ELF-1 (cell line): ENCODE measurements at regions not wholly inside any gene's neighbourhood (a gene's known extent, or its start where the extent isn't known, plus 50 kb on each side); places are given as distances from the start of the nearest gene placed in this dataset.

Experiments
- DNase-seq: peaks from one replicate; pipeline ENCODE4 v3.0.0-alpha.2; 2016; ENCODE audit warnings: low read depth, low spot score

DNA sequence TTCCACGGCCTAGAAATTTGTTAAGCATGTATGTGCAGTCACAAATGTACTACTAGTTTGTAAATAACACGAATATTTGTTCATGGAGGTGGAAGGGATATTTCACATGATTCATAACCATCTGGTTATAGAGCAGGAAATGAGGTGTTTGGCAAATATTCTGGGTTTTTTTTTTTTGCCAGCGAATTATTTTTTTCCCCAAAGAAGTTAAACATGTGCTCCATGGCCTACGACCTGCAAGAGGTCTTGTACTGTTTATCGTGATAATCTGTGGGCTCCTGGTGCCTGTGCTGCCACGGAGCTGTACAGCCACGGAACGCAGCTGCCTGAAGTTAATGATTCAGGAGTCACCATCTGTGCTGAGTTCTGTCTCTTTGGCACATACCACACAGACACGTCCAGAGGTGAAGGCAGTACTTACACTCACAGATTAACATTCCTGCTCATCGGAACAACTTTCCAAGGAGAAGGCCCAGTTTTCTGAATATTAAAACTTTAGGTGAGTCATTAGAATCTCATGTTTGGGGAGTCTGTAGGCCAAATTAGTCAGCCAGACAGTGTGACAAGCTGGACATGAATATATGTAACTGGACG lies 156.3 kb downstream of the TMX1 start:
- DNase-seq, result no peak

DNA sequence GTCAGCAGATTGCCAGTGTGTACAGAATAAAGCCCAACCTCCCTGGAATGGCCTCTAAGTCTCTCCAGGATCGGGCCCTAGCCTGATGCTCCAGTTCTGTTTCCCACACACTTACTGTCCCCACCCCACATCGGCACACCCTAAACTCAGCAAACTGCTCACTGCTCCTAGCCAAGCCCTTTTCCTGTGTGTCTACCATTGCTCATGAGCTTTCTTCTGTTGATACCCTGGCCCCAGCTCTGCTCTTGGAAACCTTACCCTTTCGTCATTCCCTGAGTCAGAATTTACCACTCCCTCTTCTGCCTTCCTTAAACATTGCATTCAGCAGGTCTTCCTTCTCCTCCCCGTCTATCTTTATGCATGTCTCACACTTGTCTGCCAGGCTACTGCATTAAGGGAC lies 158.9 kb downstream of the TMX1 start:
- no peak for DNase-seq

DNA sequence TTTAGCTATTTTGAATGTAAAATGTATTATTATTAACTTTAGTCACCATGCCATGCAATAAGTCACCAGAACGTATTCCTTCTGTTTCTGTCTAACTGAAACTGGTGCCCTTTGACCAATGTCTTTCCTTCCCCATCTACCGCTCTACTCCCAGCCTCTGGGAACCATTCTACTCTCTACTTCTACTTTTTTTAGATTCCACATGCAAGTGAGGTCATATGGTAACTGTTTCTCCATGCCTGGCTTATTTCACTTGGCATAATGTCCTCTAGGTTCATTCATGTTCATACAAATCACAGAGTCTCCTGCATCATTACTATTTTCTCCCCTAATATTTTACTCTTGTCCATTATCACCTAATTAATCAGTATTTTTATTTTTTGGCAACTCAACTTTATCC lies 160.1 kb downstream of the TMX1 start:
- DNase-seq, result no peak

DNA sequence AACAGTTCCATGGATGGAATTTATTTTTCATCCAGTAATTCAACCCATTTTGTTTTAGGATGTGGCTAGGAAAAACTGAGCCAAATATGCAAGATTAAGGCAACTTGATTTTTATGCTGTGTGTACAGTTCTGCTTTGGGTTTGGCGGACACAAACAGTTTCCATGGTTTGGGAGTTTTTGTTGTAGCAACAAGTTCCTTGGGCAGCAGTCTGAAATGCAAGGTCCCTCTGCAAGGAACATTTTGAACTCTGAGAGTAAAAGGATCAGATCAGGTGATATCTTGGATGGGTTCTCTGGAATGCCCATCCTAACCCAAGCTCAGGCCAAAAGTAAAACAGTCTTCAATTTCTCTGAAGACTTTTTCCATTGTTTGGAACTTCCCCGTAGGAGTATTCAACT lies 161.2 kb downstream of the TMX1 start:
- no peak for DNase-seq

DNA sequence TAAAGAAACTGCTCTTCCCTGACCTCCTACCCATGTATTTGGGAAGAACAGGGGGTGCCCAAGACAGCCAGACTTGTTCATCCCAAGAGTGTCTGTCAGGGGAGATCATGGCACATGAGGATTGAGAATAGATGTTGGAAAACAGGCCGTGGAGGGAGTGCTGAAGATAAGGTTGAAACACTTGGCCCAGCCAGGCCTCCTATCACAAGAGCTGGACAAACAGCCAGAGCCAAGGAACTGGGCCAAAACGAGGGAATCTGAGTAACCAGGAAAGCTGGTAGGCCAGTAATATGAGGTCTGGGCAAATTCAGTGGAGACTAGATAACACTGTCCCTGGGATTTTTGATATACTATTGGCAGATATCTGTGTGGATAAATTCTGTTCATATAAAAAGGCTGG lies 161.7 kb downstream of the TMX1 start:
- no peak for DNase-seq

DNA sequence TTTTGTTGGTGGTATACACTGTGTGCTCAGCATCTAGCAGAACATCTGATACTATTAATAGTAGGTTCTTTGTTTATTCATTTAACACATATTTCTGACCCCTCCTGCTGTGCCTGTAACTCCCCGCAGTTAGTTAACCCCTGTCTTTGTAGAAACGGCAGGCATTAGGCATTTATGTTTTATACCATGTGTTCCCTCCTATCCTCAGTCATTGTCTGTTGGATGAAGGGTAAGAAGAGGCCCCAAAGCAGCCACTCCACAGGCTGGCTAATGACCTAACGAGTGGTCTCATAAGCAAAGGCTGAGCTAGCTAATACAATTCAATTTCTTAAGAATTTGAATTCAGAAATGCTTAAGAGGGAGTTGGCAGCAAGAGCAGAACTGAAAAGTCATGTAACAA lies 170.8 kb downstream of the TMX1 start:
- no peak for DNase-seq

DNA sequence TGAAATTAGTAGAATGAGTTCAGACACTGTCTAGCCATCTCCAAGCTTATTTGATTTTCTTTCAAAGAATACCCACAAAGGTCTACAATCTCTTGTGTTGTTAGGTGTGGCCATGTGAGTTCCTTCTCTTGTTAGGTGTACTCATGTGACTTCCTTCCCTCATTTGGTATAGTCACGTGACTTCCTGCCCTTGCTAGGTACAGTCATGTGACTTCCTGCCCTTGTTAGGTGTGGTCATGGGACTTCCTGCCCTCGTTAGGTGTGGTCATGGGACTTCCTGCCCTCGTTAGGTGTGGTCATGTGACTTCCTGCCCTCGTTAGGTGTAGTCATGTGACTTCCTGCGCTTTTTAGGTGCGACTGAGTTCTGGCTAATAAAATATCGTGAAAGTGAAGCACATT lies 179.6 kb downstream of the TMX1 start:
- DNase-seq, result no peak

DNA sequence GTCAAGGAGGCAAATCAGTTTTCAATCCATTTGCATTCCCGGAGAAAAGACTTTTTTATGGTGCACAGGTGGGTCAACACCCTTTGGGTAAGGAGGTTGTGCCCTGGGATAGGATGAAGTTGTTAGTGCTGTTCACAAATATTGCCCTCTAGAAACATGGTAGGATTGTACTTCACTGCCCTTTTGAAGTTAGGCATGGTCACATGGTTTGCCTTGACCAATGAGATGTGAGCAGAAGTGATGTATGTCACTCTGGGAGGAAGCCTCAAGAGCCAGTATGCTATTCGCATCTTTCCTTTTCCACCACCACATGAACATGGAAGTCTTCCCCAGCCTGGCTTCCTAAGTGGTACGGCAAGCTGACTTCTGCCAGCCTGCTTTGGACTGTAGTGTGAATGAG lies 182.7 kb downstream of the TMX1 start:
- DNase-seq, result no peak

DNA sequence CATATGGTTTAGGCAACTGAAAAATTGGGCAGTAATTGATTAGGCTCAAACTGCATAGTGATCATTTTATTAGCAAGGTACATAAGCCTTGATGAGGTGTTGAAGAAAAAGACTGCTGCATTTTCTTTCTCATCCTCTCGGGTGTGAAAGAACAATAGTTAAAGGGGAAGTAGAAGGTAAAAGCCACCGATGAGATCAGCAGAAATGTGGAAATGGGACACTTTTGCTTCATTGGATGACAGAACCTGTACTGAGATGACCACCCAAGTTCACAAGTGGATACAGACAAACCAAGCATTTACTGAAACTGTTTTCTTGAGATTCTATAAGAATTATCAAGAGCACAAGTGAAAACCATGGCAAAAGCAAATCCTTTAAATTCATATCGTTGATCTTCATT lies 184.0 kb downstream of the TMX1 start:
- no peak for DNase-seq

DNA sequence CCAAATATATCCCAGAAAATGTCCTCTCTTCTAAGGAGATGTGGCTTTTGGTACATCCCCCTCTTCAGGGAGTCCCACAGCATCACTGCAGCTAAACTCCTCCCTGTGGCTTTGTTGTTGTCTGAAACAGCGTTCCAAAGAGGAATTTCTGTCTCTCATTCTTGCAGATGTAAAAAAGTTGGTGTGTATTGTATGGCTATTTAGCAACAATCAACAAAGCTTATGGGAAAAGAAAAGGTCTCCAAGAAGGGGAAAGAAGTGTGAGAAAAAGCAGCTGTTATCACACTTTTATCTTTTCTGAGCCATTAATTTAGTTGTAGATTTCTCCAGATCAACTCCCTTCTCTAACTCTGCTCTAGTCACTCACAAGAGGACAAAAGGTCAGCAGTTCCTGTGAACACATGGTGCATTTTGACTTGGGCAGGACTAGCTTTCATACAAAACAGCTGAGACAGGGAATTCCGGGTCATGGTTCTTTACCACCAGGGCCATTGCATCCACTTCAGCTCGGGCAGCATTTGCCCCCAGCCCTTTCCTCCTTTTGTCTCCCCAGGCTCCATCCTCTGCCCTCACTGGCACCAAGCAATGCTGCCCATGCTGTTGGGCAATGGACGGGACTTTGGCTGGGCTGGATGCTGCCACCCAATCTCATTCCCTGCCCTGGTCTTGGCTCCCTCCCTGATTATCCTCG lies 184.7 kb downstream of the TMX1 start:
- DNase-seq, result no peak

DNA sequence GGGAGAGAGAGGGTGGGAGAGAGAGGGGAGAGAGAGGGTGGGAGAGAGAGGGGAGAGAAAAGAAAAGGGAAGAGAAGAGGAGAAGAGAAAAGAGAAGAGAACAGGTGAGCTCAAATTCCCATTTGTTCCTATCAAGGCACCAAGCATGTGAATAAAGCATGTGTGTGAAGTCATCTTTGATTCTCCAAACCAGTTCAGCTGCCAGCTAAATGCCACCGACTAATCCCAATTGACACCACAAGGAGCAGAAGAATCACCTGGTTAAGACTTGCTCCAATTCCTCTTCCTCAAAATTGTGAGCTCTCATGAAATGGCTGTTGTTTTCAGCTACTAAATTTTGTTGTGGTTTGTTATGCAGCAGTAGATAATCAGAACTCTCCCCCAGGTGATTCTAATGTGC lies 188.9 kb downstream of the TMX1 start:
- DNase-seq, result no peak

DNA sequence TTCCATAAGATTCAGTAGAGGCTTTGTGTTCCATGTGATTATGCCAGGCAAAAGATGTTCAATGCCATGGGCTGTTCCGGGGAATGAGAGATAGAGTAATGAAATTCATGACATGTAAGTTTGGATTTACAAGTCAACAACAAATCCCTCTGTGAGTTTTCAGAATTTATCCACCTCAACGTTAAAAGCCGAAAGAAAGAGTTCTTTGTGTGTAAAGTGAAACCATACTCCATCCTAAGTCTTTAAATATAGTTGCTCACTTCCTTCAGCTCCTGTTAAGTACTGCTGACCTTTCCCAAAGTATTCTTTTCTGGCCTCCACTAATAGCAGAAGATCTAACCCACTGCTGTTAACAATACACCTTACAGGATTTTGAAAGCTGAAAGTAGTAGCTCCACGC lies 190.0 kb downstream of the TMX1 start:
- DNase-seq, result no peak

DNA sequence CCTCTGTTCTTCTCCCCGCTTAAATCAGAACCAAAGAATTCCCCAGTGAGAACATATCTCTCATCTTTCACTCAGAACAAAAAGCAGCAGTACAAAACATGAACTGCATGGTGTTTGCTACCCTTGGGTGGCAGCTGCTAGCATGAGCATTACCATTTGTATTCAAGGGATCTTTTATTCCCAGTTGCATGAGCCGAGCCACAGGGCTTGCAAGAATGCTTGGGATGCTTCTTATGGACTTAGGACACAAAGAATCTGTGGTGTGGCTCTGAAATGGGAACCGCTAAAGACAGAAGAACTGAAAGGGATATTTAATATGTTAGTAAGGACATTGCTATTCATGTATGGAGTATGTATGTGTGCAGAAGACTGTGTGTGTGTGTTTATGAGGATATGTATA lies 190.6 kb downstream of the TMX1 start:
- no peak for DNase-seq

DNA sequence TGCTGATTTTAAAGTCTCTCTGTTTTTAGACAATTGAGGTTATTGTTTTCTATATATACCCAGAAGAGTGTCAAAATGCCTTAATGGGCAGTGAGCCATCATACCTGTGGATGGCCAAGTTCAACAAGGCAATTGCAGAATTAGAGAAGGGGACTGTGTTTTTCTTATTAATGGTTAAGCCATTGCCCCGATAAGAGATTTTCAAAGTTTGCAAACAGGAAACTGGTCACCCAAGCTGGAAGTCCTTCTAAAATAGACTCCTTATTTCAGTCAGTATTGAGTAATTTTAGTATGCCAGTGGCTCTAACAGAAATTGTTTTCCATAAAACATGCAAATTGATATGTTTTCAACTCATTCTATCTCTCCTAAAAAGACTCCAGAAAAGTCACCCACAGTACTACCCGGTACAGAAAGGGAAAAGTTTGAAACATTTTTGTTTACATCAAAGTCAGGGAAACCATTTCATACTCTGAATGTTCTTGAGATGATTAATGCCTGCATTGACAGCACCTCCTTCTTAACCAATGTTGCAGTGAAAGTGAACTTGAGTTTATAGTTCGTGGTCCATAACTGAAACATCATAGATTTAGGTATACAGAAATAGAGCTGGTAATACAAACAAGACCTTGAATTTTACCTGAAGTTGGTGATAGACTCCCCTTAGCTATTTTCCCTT lies 191.1 kb downstream of the TMX1 start:
- DNase-seq, result no peak

DNA sequence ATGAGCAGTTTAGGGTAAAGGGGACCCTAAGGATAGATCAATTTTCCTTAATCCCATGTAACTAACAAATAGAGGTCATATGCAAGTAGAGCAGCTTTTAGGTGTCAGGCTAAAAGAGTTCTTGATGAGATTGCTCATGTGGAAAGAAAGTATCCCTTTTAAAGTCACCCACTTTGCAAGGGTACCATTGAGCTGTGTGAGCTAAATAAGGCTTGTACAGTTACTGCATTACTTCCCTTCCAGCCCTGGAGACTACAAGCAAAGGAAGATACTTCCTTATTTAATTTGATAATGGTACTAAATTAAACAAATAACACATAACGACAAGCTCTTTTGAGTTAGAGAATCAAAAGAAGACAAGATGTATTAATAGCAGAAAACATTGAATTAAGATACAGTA lies 191.7 kb downstream of the TMX1 start:
- DNase-seq, result no peak

DNA sequence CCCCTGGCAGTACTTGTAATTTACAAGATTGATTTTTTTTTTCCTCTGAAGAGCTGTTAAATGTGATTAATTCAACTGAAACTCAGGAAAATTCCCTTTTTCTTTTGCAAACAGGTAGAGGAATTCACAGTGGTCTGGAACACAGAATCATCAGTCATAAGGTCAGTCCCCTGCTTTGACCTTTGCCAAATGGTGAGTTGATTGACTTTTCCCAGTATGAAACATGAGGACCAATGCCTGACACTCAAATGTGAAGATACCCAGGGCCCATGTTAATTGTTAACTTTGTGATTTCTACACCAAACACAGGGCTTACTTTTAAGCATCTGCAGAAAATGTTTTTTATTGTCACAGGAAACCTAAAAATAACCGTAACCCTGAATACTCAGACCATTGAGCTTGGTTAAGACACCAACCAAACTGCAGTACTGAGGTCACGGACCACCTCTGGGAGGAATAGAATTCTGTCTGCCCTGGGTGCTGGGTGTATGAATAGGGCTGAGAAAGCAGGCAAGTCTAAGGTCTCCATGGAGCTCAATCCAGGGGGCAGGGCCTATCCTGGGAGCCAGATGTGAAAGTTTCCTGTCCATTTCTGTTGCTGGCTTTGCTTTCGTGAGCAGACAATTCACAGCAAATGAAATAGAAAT lies 192.4 kb downstream of the TMX1 start:
- no peak for DNase-seq

DNA sequence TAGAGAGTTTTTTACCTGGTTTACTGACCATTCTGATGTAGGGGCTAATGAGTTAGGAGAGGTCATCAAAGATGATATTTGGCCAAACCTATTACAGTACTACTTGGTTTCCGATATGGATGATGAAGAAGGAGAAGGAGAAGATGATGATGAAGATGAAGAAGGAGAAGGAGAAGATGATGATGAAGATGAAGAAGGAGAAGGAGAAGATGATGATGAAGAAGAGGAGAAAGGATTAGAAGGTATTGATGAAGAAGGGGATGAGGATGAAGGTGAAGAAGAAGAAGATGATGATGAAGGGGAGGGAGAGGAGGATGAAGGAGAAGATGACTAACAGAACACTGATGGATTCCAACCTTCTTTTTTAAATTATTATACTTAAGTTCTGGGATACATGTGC lies 196.6 kb downstream of the TMX1 start:
- DNase-seq, result no peak

DNA sequence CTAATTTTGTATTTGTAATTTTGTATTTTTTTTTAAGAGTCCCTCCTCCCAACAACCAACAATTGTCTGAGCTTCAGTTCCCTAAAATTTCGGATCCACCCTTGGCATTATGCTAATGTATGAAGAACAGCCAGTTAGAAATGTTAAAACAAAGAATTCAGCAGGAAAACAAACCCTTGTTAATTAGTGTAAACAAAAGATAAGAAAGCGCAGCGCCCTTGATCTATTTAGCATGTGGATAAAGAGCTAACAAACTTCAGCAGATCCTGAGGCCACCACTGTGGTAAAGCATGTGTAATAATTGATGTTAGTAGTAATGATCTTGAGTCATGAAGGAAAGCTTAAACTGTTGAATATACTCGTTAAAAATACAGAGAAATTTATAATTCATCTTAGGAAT lies 199.8 kb downstream of the TMX1 start:
- DNase-seq, result no peak

DNA sequence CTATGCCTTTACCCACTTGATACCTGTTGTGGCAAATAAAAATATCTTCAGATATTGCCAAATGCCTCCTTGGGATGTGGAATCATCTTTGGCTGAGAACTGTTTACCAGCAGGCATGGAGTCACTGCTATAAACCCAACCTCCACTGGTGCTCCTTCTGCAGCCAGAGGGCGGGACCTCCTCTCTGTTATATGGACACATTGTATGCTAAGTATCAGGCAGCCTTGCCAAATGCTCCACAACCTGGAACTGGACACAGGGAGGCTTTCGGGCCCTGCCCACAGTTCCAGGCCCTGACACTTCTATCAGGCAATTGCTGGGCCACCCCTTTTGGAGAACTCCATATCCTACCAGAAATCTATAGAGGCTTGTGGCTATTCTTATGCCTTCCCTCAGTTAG lies 201.0 kb downstream of the TMX1 start:
- no peak for DNase-seq

DNA sequence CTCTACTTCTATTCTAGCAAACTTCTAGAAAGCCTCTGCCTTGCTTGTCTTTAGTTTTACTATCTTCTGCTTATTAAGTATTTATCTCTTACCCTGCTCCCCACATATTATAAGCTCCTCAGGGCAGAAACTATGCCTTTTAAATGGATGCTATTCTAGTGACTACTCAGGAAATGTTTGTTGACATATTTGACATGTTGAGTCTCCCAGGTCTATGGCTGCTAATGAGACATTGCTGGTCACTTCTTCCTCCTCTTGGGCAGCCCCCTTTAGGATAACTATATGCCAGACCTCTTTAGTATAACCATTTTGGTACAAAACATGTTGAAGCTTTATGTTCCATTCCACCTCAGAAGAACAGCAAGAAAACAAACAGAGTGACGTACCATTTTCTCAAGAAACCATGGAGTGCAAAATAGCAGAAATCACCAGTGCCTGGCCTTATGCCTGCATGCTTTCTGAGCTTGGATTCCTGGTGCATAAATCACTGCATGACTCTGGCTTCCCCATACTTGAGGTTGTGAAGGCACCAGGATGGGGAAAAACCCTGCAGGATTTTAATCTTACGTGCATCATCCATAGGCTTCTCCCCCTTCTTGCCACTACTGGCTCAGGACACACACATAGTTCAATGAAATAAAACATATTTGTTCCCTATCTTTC lies 202.6 kb downstream of the TMX1 start:
- no peak for DNase-seq

DNA sequence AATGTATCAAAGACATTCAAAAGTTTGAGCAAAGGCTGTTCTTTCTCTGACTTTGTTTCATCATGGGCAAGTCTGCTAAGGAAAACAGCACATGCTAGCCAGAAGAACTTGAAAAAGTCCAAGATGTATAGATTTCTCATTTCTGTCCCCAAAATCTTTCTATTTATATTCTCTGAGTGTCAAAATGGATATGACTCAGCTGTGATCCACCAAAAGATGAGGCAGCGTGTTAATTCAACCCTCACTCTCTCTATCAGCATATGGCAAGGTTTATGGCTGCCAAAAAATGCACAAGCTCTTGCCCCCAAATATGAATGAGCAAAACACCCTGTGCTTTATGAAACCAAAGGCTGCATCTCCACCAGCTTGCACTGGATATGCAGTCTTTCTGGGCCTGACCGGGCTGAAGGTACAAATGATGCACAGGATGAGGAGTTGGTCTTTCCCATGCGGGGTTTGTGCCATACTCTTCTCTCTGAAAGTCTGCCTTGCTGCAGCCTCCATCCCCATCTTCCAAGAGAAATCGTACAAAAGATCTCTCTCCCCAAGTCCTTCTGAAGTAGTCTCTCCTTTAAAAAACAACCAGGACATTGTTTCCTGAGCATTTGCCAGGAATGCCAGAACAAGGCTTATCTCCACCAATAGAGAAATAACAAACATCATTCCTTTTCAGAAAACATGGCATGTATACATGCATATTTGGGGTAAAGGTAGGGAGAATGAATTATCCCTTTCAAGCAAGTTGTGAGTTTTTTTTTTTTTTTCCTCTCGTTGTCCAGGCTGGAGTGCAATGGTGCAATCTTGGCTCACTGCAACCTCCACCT lies 203.4 kb downstream of the TMX1 start:
- DNase-seq, result no peak
